OCI-LY7 (cell line): ENCODE measurements at regions not wholly inside any gene's neighbourhood (a gene's known extent, or its start where the extent isn't known, plus 50 kb on each side); places are given as distances from the start of the nearest gene placed in this dataset.

Experiments used
- EZH2phosphoT487 ChIP-seq: fragments of 200-600 bp; sonication (generic); IDR thresholded peaks from 2 replicates; pipeline ENCODE4 v1.6.1; 2018; ENCODE audit warnings: low read depth, borderline replicate concordance, mild to moderate bottlenecking, mixed run types, antibody characterized with exemption, low read length, moderate library complexity, mixed read lengths
- TF ChIP-seq, protein P1 (sequence below): fragments of 200-600 bp; sonication (generic); conservative IDR thresholded peaks from 2 replicates; pipeline ENCODE4 v1.5.1; 2014; ENCODE audit warnings: mild to moderate bottlenecking, antibody characterized with exemption, low read length, moderate library complexity, mixed read lengths

DNA sequence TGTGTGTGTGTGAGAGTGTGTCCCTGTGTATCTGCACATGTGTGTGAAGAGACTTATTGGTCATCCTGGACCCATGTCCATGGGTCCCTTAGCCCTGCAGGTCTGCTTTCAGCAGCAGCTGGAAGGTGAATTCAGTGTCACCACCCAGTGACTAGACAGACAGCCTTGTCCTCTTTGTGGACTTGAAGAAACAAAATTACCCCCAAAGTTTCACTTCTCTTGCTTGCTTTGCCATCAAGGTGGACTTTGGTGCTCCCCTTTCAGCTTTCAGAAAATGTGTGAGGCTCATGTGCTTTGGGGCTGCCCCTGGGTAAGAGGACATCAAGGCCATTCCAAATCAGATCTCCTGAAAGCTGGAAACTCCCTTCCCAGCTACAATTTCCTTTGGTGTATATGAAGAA lies 1063.8 kb downstream of the BCL11B start:
- TF ChIP-seq EZH2phosphoT487 = no peak
- TF ChIP-seq, protein P1, sequence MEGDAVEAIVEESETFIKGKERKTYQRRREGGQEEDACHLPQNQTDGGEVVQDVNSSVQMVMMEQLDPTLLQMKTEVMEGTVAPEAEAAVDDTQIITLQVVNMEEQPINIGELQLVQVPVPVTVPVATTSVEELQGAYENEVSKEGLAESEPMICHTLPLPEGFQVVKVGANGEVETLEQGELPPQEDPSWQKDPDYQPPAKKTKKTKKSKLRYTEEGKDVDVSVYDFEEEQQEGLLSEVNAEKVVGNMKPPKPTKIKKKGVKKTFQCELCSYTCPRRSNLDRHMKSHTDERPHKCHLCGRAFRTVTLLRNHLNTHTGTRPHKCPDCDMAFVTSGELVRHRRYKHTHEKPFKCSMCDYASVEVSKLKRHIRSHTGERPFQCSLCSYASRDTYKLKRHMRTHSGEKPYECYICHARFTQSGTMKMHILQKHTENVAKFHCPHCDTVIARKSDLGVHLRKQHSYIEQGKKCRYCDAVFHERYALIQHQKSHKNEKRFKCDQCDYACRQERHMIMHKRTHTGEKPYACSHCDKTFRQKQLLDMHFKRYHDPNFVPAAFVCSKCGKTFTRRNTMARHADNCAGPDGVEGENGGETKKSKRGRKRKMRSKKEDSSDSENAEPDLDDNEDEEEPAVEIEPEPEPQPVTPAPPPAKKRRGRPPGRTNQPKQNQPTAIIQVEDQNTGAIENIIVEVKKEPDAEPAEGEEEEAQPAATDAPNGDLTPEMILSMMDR = no peak
